ENCODE measurements at regions not wholly inside any gene's neighbourhood (a gene's known extent, or its start where the extent isn't known, plus 50 kb on each side); places are given as distances from the start of the nearest gene placed in this dataset.

DNA sequence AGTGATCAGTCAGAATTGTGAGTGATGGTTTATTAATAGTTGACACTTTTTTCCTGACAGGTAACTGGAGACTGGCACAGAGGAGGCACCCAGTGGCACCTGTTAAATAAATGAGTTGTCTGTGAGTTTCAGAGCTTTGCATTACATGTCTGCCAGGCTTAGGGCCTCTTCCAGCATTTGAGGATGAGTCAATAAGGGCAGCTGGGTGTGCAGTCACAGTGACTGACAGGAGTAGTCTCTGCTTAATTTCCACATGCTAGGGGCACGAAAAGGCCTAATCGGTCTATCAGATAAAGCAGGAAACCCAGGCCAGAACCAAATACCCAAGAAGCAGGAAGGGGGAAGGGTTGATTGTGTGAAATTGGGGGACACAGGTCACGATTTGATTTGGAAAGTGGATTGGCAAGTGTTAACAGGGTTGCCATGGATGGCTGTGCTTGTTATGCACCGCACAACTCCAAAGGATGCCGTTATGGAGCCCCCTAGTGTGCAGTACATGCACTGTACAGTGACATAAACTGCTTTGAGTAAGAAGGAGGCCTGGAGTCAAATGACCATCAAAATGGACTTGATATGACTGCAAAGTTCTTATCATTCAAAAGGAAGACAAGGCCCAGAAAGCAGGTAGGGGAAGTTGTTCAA, 111.9 kb upstream of the GGTLC1 start:
- Mint-ChIP-seq H3K27ac (no peak overlapping the region), H3K9me3 (no peaks in the 10 kb centered on the region), H3K4me1 (no peaks in the 10 kb centered on the region), H3K4me3 (no peak overlapping the region), H3K36me3 (ENCODE audit: low read depth) (no peaks in the 10 kb centered on the region), H3K27me3 (peaks cover 14% of the 10 kb centered on the region)
- ChIA-PET POLR2A (no interaction called here), CTCF (interaction anchor here (1.1 kb wide), 1 partner anchor 10 kb away, joined by 3 read pairs; no protein-coding TSS in a partner anchor)
- no peak for DNase-seq
- intact Hi-C loops (cut with micrococcal nuclease) = loop anchor here (1.0 to 10.0 kb wide), 2 partner anchors 163 to 1074 kb away; no protein-coding TSS in a partner anchor
- ATAC-seq (ENCODE audit: low read depth) = no peak
- TF ChIP-seq, protein P1, sequence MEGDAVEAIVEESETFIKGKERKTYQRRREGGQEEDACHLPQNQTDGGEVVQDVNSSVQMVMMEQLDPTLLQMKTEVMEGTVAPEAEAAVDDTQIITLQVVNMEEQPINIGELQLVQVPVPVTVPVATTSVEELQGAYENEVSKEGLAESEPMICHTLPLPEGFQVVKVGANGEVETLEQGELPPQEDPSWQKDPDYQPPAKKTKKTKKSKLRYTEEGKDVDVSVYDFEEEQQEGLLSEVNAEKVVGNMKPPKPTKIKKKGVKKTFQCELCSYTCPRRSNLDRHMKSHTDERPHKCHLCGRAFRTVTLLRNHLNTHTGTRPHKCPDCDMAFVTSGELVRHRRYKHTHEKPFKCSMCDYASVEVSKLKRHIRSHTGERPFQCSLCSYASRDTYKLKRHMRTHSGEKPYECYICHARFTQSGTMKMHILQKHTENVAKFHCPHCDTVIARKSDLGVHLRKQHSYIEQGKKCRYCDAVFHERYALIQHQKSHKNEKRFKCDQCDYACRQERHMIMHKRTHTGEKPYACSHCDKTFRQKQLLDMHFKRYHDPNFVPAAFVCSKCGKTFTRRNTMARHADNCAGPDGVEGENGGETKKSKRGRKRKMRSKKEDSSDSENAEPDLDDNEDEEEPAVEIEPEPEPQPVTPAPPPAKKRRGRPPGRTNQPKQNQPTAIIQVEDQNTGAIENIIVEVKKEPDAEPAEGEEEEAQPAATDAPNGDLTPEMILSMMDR (IDR thresholded peaks at IDR 0.05) = no peak

DNA sequence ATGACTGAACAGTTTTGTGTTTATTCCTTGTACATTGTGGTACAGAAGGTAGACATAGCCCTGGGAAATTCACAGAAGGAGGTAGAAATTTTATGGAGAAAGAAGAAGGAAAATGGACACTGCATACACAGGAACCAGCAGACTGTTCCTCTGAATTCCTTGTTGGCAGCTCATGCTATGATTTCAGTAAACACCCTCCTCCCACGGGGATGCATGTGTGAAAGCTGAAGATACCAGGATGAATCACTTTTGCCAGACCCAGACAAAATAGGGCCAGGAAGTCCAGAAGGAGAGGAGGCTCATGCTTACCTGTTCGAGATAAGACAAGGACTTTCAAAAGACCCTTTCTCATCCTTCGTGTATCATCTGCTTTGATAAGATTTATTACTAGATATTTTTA, 110.3 kb upstream of the GGTLC1 start:
- intact Hi-C loops (cut with micrococcal nuclease) = no loop called here
- H3K36me3 Mint-ChIP-seq (ENCODE audit: low read depth) = no peaks in the 10 kb centered on the region
- no peak overlapping the region for H3K4me3 Mint-ChIP-seq
- no peaks in the 10 kb centered on the region for H3K9me3 Mint-ChIP-seq
- TF ChIP-seq, protein P1 (IDR thresholded peaks at IDR 0.05) = no peak
- DNase-seq (no peak), ATAC-seq (ENCODE audit: low read depth) (no peak)
- ChIA-PET CTCF (no interaction called here), POLR2A (no interaction called here)
- H3K27ac Mint-ChIP-seq = no peak overlapping the region
- no peaks in the 10 kb centered on the region for H3K4me1 Mint-ChIP-seq
- H3K27me3 Mint-ChIP-seq = peaks cover 14% of the 10 kb centered on the region

DNA sequence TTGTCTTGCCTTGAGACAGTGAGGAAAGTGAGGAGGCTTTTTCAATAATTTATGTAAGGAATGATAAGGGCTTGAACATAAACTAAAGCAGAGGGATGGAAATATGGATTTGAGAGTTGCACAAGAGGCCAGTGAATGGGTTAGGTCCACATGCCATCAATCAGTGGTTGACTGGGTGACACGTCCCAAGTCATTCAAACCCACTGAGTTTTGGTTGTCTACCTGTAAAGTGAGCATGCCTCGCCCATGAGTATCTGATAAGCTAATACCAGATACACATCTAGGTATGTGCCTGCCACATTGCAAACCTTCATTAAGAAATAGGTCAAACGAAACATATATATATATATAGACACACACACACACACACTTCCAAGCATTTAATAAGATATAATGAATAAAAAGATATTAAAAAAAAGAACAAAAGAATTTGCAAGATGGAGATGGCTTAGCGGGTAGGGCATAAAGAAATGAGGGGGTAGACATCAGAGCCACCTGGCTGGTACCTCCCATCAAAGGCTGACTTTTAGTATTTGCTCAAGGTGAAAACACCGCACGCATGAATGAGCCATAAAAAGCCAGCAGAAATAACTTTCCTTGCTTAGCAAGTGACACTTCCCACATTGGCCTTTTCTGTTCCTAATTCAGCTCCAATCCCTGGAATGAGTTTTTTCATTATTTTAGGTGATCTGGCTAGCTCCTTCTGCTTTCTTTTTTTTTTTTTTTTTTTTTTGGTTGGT, 109.1 kb upstream of the GGTLC1 start:
- POLR2A ChIA-PET = no interaction called here
- DNase-seq (no peak), ATAC-seq (ENCODE audit: low read depth) (no peak)
- Mint-ChIP-seq H3K4me3 (no peak overlapping the region), H3K4me1 (no peaks in the 10 kb centered on the region), H3K27me3 (peaks cover 8% of the 10 kb centered on the region), H3K36me3 (ENCODE audit: low read depth) (no peaks in the 10 kb centered on the region), H3K9me3 (no peaks in the 10 kb centered on the region), H3K27ac (no peak overlapping the region)
- TF ChIP-seq, protein P1 (IDR thresholded peaks at IDR 0.05) = no peak
- CTCF ChIA-PET = interaction anchor here (0.7 kb wide), 1 partner anchor 12 kb away, joined by 3 read pairs; no protein-coding TSS in a partner anchor
- intact Hi-C loops (cut with micrococcal nuclease) = no loop called here

DNA sequence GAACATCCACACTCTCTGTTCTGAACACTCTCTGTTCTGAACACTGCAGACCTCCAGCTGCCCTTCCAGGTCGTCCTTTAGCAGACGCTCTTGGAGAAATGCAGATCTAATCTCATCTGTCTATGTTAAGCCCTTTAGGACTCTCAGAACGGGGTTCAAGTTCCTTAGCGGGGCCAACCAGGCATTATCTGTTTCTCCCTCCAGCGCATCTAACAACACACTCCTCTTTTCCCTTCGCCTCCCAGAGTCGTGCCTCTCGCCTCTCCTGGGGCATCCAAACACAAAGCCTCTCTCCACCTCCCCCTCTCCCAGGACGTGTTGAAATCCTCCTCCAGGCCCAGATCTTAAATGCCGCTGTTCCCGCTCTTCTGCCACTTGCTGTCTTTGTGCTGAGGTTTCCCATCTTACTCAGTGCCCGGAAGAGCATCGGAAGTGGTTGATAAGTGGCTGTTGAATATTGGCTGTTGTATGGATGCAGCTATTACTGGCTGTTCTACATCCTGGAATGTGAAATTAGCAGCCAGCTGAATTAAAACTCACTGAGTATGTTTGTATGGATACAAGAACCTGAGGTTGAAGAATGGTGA, 108.4 kb upstream of the GGTLC1 start:
- intact Hi-C loops (cut with micrococcal nuclease) = no loop called here
- no peaks in the 10 kb centered on the region for H3K36me3 Mint-ChIP-seq (ENCODE audit: low read depth)
- H3K9me3 Mint-ChIP-seq = no peaks in the 10 kb centered on the region
- H3K4me1 Mint-ChIP-seq = no peaks in the 10 kb centered on the region
- H3K27me3 Mint-ChIP-seq = peaks cover 6% of the 10 kb centered on the region
- CTCF ChIA-PET = no interaction called here
- ATAC-seq (ENCODE audit: low read depth) (no peak), DNase-seq (no peak)
- no peak overlapping the region for H3K4me3 Mint-ChIP-seq
- POLR2A ChIA-PET = no interaction called here
- H3K27ac Mint-ChIP-seq = no peak overlapping the region
- TF ChIP-seq, protein P1 (IDR thresholded peaks at IDR 0.05) = no peak

DNA sequence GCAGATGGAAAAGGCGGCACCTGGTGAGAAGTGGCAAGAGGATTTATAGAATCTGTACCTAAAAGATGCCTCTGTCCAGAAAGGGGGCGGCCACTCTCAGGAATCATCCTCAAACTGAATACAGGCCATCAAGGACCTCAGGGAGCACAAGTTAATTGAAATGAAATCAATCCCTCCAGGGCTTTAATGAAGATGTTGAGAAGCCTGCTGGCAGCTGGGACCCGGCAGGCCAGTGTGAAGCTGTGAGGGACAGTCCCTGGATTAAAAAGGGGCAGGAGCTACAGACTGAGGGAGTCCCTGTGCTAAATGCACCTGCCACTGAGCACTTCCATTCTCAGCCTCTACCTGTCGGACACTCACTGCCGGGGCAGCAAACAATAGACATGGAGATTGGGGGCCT, 107.7 kb upstream of the GGTLC1 start:
- no peak for ATAC-seq (ENCODE audit: low read depth)
- POLR2A ChIA-PET = no interaction called here
- no peaks in the 10 kb centered on the region for H3K4me1 Mint-ChIP-seq
- peaks cover 9% of the 10 kb centered on the region for H3K27me3 Mint-ChIP-seq
- no peak overlapping the region for H3K4me3 Mint-ChIP-seq
- CTCF ChIA-PET = no interaction called here
- H3K9me3 Mint-ChIP-seq = no peaks in the 10 kb centered on the region
- no peak for DNase-seq
- H3K27ac Mint-ChIP-seq = no peak overlapping the region
- TF ChIP-seq, protein P1 (IDR thresholded peaks at IDR 0.05) = no peak
- intact Hi-C loops (cut with micrococcal nuclease) = no loop called here
- no peaks in the 10 kb centered on the region for H3K36me3 Mint-ChIP-seq (ENCODE audit: low read depth)
